ENCODE measurements at regions not wholly inside any gene's neighbourhood (a gene's known extent, or its start where the extent isn't known, plus 50 kb on each side); places are given as distances from the start of the nearest gene placed in this dataset.
"Not testable (repeated sequence)": the region's sequence is repeated elsewhere in the genome, so short reads cannot be mapped to it uniquely, and the experiment has no call there.

DNA sequence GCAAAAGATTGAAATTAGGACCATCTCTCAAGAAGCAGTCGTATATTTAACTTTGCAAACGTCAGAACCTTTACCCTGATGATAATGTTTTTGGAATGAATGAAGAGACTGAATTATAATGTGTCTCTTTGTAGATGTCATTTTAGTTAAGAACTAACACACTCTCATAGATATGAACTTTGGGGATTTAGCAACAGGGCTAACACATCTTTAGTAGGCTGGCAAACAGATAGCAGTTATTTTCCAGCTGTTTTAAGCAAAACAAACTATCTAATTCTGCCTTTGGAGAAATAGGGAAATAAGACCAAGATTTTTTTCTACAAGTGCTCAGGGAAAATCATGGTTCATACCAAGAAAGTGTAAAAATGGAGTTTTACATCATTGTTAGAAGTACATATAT lies 469.7 kb downstream of the SPATA31D1 start:
- no peak for DNase-seq

GRCh38 chr9:82466616-82467260 lies 478.2 kb downstream of the SPATA31D1 start:
- no peak for DNase-seq

- DNase-seq: no peak
These were observed 478.9 kb downstream of the SPATA31D1 start for GRCh38 chr9:82467436-82467835.

DNA sequence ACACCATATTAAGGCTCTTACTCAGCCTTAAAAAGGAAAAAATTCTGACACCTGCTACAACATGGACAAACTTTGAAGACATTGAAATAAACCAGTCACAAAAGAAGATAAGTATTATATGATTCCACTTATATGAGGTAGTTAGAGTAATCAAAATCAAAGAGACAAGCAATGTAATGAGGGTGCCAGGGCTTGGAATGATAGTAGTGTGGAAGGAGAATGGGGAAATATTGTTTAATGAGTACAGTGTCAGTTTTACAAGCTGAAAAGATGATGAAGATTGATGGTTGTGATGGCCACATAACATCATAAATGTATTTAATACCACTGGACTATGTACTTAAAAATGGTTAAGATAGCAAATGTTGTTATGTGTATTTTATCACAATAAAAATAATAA lies 485.7 kb downstream of the SPATA31D1 start:
- DNase-seq: no peak

DNA sequence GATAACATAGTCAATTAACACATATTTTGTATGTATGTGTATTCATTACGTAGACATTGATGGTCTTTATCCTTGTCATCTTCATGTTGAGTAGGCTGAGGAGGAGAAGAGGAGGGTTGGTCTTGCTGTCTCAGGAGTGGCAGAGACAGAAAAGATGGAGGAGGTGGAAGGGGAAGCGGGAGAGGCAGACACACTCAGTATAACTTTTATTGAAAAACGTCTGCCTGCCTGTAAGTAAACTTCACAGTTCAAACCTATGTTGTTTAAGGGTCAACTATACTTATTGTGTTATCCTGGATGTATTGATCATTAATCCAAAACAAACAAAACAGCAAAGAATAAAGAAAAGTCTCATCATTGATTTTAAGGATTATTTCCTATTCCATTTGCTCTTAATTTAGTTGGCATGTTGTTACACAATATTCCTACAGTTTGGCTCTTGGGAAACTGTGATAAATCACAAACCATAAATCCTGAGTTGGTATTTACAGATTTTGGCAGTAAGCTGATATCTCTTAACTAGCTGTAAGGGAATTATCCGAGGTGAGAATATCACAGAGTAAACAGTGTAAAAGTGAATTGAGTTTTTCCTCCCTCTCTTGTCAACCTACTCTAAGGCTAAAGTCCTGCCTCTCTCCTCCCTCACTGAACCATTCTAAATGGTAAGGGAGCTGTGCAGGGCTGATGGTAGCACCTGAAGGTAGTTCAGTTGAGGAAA lies 487.2 kb downstream of the SPATA31D1 start:
- no peak for DNase-seq

DNA sequence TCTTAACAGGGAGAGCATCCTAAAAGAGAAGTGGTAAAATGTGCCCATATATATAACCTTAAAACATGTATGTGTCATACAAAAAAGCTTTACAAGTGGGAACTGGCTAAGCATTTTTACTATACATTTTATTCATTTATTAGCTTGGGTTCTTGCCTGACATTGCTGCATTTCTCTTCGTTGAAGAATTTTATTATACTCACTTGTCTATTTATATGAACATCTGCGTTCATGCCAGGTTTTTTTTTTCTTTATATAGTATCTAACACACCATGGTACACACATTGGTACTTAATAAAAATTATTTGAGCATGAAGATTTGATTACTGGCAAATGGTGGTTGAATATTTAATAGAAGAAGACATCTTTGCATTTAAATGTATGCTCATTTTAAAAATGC lies 492.3 kb downstream of the SPATA31D1 start:
- DNase-seq: no peak

DNA sequence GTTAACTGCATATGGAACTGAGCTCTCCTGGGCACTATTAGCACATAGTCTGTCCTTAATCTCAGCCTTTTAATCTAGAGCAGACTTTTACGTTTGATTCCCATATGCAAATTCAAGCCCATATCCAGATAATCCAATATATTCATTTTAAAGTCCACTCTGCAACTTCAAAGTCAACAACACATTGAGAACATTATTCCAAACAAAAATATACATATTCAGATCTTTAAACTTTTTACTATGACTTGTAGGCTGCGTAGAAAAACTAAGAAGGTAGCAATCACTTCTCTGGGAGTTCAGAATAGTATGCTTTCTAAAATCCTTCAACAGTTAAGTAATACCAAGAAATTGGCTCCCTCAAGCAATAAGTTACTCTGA lies 499.4 kb downstream of the SPATA31D1 start:
- DNase-seq: no peak

DNA sequence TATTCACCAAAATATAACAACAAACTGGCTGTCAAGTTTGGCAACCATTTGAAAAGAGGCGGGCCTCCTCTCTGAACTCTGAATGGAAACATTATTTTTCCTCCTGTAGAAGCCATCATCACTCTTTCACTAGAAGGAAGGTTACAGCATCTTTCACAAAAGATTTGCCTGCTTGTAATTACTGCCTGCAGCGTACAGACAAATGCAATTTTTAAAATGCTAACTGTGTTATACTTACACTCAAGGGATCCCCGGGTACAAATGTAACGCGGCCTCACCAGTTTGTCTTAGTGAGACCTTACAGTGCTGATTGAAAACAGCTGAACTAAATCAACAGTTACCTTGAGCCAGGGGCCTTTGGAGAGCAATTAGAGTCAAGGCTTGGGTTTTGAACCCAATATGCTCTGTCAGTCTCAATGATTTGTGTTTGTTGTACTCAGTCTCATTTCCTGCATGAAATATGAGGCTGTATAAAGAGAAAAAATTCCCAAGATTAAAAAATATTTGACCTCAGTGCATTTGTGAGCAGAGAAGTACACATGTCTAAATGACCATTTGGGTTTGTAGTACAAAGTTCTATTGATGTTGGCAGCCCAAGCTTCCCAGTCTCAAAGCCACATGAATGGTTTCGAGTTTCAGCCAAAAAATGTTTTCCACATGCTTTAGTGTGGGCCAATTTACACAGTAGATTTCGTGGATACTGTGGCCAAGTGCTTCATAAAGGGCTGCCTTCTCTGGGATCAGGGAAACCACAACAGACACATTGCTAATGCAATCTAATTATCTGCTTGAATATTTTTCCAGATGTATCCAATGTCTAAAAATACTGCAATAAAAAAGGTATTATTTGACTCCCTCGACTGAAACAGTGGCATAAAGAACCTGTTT lies 500.0 kb downstream of the SPATA31D1 start:
- no peak for DNase-seq

DNA sequence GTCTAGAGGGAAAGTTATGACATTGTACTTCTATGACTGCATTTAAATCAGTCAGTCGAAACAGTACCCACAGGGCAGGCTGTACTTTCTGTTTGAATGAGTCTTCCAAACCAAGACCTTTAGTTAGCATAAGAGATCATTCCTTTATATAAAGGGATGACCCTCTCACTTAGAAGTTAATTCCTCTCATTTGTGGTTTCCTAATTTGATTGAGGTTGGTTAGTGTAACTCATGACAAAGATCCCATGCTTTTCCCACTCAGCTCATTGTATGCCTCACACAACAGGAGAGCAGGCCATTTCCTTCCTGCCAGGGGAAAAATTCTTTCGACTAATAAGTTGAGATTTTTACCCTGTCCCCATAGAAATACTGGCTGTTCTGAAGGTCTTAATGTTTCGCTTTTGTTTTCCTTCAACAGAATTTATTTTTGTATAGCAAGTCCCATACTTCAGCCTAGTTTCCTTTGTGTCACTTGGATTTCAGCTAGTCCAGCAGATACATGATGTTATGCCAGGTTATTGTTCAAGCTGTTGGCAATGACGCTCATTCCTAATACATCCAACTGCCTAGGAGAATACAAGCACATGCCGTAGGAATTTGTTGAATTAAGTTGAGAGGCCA lies 500.7 kb downstream of the SPATA31D1 start:
- DNase-seq: no peak

DNA sequence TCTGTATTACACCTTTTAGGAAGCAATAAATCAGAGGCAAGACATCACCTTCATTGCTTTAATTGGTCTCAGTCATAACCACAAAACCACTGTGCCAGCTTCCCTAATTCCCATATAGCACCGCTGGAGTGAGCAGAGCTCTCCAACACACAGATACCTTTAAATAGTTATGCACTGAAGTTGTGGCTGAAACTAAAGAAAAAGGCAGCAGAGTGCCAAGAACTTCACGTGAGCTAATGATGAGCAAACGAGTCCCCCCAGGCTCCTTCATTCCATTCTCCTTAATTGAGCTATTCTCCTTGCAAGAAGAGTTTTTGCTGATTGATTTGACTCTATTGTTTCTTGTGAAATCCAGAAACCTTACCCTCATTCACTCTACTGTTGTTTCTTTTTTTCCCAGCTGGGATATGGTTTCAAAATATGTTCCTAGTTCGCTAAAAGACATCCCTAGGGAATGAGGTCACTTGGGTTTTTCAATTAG lies 501.5 kb downstream of the SPATA31D1 start:
- DNase-seq: no peak

- not testable (repeated sequence) for DNase-seq
These were observed 502.2 kb downstream of the SPATA31D1 start for GRCh38 chr9:82490821-82491220.

DNA sequence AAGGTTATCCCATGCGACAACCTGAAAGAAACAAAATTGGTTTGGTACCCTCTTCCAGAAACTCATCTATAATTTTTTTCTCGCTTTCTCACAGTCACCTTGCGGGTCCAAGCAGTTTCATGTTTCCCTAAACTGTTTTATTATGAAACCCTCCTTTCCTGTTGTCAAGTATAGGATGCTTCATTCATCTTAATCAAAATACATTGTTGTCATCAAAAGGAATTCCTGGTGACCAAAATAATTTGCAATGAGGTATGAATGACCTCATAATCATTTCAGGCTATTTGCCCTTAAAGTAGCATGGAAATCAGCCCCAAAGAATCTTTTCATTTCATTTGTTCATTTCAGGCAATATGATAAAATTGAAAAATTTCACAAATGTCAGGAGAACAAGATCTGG lies 503.0 kb downstream of the SPATA31D1 start:
- no peak for DNase-seq

- DNase-seq: no peak
These were observed 503.7 kb downstream of the SPATA31D1 start for GRCh38 chr9:82492274-82492673.

DNA sequence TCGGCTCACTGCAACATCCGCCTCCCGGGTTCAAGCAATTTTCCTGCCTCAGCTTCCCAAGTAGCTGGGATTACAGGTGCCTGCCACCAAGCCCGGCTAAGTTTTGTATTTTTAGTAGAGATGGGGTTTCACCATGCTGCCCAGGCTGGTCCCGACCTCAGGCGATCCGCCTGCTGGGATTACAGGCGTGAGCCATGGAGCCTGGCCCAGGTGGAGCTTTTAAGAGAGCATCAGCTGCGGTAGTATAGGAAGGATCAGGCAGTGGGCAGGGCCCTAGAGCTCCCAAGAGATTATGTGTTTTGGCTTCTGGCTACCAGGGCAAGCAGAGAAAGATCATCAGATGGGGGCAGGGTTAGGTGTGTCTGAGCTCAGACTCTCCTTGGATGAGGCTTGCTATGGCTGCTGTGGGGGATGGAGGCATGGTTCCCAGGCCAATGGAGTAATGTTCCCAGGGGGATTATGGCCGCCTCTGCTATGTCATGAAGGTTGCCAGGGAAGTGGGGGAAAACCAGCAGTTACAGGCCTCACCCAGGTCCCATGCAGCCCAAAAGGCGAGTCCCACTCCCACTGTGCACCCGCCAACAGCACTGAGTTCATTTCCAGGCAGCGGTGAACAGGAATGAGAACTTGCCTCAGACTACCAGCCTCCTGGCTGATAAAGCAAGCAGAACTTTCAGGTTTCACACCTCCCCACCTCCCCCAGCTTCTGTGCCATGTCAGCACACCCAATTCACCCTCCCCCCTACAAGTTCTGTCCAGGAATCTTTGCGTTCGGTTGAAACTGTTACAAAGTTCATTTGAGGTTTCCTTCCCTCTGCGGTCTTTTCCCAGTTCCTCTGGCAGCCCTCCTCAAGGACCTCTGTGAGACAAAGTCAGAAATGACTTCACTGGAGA lies 507.6 kb downstream of the SPATA31D1 start:
- no peak for DNase-seq

DNA sequence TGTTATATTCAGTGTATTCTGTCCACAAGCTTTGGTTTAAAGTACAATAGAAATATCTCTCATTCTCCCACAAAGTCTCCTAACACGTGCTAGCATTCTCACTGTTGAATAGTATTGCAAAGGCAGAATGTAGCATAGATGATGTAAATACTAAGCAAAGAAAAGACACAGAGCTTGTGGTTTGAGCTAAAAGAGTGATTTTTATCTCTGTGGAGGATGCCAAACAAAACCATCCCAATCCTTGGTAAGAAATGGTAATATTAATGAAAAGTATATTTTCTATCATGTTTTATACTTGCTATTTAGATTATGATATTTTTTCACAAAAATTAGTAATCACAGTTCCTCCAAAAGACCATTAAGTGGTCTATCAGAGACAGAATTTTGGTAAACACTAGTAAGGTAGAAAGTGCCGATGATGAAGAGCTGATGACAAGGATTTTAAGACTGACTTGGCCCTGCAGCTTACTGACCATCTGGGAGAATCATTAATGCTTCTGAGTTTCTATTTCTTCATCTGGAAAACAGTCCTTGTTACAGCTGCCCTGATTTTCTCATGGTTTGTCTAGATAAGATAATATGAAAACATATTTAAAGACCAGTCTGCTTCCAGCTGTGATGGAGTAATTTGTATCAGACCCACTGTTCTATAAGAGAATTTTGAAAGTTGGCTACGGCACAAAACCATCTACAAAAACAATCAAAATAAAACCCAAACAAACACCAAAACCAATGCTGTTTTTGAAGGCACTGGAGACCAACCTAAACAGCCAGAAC lies 510.2 kb downstream of the SPATA31D1 start:
- DNase-seq: no peak

- no peak for DNase-seq
These were observed 510.8 kb downstream of the SPATA31D1 start for GRCh38 chr9:82499337-82499736.

DNA sequence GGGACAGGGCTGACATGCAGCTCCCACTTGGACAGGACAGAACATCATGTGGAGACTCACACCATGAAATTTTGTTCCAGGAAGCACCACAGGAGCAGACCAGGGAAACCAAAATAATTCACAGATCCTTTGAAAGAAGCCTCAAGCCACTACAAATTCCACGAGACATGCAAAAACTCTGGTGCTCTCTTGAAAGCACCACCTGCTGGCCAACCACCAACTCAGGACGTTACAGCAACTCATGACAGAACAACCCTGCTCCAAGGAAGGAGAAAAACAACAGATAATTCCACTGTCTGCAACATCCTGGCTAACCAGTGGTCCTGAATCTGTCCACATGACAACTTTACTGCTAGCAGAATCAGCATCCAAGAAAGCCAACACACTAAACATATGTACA lies 516.0 kb downstream of the SPATA31D1 start:
- DNase-seq: no peak

- no peak for DNase-seq
These were observed 523.1 kb downstream of the SPATA31D1 start for GRCh38 chr9:82511626-82512025.

- DNase-seq: no peak
These were observed 524.2 kb downstream of the SPATA31D1 start for GRCh38 chr9:82512728-82513127.

DNA sequence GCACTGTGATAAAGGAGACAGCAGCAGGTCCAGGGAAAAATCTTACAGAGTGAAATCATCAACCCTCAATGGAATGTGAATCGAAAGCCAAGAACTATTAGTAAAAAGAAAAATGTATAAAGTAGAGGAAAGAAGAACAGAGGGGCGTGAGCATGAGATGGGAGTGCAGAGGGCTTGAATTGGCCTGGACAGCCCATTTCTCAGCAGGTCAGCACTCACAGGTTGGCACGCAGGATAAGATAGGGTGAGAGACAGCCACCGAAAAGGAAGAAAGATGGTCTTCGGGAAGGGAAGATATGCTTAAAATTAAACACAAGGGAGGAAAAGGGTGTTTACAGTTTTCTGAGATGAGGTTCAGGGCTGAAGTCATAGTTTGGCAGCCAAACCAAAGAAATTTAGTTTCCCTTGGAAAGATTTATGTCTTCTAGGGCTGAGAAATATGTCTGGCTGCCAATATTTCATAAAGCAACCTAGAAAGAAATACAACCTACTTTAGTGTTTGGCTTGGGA lies 524.7 kb downstream of the SPATA31D1 start:
- no peak for DNase-seq
